Hematopoietic multipotent progenitor cell treated with erythropoietin and hydrocortisone succinate and interleukin-3 and kit ligand, for 4 days (in vitro differentiated cells): ENCODE measurements at regions not wholly inside any gene's neighbourhood (a gene's known extent, or its start where the extent isn't known, plus 50 kb on each side); places are given as distances from the start of the nearest gene placed in this dataset.
A peak's percentile ranks its signal among the peaks of the same experiment; 100 is the strongest.
"Not testable (repeated sequence)": the region's sequence is repeated elsewhere in the genome, so short reads cannot be mapped to it uniquely, and the experiment has no call there.

ENCODE experiments used
- DNase-seq: peaks from one replicate; pipeline ENCODE4 v3.0.0-alpha.2; 2015

DNA sequence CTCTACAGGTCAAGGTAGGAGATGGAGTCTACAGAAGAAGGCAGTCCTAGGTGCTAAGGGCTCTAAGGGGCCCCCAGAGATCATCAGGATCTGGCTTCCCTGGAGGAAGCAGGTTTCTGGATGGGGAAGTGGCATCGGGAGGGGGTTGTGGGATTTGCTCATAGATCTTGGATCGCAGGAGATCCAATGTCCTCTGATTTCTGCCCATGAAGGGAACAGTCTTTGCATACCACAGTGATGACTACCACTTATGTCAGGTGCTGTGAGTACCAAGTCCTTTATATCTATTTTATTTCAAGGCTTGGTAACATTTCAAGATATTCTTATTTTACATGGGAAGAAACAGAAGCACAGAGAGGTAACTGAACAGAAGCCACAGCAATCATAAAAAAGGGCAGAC, 164.0 kb downstream of the RGS9 start:
- no peak for DNase-seq

DNA sequence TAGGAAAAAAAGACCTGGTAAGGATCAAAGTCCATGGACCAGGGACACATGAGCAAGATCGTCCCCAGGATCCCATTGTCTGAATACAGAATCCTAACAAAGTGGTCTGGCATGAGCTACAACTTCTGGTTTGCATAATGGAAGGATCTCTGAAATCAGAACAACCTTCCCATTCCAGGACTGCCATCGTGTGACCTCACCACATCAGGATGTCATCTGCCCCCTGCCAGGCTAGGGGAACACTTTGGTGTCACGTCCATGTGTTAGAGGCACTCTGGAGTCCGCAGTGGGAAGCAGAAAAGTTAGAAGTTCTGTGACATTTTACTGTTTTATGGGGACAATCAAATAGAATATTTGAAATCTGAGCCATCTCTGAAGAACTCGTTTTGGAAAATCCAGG, 160.7 kb downstream of the RGS9 start:
- no peak for DNase-seq

DNA sequence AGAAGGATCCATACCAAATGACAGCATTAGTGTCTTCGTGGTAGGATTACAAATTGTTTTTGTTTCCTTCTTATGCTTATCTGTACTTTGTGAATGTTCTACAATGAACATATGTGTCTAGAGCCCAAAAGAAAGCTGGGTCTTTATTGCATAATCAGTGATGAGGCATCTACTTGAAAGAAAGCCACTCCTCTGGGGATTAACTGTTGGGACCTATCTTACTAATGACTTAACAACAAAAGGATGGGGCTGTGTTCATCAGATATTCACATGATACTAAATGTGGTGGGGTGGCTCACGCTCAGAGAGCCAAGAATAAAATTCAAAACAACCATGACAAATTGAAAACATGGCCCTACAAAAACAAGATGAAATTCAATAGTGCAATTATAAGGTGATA, 160.2 kb downstream of the RGS9 start:
- DNase-seq: no peak

DNA sequence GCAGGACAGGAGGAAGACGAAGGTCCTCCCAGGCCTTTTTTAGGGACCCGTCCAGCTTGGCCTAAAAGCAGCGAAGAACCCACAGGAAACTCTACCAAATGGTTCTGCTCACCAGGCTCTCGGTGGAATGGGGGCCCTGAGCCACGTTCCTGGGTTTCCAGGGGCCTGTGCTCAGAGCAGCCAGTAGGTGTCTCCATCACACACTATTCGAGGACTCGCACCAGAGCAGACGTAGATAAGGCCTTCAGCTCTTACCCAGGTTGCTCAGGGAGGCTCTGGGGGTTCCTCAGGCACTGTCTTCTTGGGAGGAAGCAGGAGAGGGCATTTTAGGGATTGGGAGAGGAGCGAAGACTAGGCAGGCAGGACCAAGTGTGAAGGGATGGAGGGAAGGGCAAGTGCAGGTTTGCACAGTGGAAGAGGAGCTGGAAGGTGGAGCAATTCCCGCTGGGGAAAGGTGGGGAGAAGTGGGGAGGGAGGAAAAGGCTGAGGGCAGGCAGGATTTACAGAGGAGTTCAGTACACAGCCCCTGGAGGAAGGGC, 157.1 kb downstream of the RGS9 start:
- DNase-seq: peak; percentile 83

DNA sequence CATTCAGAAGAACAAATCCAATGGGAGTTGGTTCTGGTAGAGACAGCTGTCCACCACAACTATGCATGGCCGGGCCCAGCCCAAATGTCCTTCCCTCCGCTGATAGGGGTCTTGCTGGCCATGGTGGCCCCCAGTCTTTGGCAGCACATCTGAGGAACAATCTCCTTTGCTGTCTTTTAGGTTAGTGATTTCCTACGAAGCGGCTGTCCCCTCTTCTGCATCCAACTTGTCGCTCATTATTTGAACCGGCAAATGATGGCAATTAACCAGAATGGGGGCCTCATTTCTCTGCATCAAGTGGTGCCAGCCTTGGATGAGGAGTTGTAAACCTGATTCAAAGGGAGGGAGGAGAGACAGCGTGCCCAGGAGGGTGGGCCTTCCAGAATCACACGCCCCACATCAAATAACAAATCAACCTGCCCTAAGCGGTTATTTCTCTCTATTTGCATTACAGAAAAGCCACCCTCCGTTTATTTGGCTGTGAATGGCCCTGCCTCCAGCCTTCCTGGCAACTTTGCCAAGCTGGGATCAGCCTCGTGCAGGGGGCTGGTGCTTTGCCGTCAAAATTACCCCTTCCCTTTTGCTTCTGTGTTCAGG, 156.5 kb downstream of the RGS9 start:
- no peak for DNase-seq

DNA sequence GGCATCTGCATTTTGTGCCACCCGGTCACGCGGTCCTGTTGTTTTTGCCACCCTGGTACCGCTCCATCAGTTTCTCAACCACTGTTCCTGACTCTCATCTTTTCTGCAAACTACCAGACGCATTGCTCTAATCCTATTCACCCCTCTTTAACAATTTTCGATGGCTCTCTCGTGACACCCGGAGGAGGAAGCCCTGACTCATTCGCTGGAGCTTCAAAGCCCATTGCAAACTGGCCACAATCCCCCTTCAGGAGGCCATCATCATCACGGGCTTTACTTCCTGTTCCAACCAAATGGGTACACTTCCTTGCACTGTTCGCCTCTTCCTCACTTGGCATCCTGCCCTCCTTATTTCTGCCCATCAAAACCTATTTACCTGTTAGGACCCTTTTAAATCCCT, 155.3 kb downstream of the RGS9 start:
- peak; percentile 9 for DNase-seq

DNA sequence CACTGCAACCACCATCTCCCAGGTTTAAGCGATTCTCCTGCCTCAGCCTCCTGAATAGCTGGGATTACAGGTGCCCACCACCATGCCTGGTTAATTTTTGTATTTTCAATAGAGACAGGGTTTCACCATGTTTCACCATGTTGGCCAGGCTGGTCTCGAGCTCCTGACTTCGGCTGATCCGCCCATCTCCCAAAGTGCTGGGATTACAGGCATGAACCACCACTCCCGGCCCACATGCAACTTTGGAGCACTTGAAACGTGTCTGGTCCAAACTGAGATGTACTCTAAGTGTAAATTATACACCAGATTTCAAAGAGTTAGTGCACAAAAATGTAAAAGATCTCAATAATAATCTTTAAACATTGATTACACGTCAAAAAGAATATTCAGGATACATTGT, 154.1 kb downstream of the RGS9 start:
- DNase-seq: not testable (repeated sequence)

DNA sequence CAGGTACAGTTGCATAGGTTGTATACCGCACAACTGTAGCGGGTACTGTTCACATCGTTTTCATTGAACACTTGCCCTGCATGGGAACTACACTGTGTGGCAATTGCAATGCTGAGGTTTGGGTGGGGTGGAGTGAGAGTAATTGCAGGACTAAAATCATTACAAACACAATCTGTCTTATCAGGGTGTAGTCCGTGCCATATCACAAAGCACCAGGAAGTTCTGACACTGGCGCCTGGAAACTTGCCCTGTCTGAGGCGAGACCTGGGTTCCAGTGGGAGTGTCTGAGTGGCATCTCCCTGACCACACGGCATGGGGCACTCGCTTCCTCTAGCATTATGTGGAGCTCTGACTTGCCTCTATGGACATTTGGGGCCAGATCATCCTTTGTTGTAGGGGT, 153.4 kb downstream of the RGS9 start:
- peak; percentile 14 for DNase-seq

DNA sequence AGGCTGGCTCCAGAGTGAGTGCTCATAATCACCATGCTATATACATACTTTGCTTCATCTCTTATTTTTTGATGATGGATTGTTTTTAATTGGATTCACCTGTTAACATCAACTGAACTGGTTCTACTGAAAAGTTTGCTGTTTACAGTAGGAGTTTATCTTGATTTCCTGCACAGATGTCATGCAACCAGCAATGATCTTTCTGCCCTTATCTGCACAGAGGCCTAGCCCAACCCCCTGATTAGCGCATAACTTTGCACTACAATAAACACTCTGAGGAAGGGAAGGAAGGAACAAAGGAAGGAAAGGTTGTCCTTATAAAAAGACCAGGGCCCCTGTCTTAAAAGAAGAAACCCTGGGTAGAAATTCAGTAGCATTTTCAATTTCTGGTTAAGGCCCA, 152.9 kb downstream of the RGS9 start:
- DNase-seq: no peak

DNA sequence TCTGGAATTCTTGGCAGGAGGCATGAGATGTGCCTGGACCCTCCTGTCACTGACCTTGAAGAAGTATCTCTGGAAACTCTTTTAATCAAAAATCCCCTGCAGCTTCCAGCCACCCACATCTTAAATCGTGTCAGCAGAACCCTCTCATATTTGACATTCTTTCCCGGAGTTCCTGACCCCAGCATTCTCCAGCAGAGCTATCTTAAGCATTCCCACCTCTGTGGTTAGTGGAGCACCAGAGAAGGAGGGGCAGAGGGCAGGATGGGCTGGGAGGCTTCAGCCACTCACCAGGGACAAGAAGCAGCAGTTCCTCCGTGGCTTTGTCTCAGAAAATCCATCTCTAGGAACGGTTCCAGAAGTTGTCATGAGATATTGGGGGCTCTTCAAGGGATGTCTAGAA, 149.9 kb downstream of the RGS9 start:
- no peak for DNase-seq

DNA sequence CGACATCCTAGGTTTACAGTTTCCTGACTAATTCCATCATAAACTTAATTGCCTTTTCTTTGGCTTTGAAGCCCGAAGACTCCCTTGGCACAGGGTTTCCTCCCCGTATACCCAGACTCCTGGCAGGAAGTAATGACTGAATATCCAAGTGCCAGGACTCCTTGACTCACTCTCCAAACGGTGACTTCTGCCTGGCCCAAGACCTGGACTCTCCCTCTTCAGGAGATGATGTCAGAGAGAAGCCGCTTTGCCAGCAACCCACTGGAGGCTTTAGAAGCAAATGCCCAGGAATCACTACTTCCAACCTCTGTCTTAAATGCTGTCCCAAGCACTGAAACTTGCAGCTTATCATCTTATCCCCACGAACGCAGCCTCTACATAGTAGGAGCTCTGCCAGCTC, 146.5 kb downstream of the RGS9 start:
- no peak for DNase-seq

DNA sequence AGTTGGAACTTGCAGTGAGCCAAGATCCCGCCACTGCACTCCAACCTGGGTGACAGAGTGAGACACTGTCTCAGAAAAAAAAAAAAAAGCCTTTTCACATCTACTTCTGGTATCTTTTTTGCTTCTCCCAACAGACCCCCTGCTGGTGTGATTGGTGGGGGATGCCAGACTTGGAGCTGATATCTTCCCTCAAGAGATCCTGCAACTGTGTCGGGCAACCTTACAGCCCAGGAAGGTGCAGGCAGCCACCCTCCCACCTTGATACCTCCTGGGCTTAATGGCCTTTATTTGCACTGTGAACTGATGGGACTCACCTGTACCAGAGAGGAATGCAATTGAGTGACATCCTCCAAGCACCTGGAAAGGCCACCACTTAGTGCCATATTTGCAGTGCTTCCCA, 142.3 kb downstream of the RGS9 start:
- no peak for DNase-seq

DNA sequence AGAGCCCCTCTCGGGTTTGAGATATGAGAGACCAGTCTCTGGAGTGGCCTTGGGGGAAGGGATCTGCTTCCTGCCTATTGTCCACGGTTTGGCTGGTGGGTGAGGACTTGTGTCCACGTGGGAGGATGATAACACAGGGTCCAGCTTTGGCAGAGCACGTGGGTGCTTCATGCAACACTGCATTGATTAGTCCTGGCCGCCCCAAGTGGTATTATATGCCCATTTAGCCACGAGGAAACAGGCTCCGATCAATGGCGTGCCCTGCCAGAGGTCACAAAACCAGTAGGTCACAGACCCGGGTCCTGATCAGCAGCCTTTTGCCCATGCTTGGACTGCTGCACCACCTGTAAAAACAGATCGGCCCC, 141.6 kb downstream of the RGS9 start:
- DNase-seq: no peak

DNA sequence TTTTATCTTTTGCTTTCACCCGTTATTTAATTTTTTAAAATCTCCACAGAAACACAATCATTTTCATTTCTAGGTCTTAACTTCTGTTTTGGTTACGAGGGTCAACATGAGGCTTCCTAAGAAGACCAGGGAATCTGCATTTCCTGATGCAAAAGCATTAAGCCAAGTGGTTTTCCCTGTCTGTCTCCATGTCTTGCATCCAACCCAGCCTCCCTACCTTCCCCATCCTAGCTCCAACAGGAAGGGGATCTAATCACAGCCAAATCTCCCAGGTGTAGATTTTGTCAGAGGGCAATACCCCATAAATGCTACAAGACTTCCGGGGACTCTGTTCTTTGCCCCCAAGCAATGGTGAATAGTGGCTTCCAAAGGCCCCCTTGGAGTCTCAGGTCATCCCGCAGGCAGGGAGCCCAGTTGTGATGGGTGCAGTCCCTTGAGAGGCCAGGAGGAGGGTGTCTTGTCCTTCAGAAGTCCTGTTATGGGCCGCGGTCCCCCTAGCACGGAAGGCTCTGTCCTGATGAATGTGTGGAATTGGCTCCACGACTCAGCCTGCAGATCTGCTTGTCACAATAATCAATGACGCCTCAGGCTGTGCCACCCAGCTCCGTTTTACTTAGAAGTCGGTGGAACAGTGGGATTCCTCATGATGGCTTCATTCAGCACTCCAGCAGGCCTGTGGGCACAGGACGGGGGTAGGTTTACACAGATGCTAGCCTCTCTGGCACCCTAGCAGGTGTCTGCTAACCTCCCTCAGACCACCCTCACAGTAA, 141.1 kb downstream of the RGS9 start:
- DNase-seq: peak; percentile 63

DNA sequence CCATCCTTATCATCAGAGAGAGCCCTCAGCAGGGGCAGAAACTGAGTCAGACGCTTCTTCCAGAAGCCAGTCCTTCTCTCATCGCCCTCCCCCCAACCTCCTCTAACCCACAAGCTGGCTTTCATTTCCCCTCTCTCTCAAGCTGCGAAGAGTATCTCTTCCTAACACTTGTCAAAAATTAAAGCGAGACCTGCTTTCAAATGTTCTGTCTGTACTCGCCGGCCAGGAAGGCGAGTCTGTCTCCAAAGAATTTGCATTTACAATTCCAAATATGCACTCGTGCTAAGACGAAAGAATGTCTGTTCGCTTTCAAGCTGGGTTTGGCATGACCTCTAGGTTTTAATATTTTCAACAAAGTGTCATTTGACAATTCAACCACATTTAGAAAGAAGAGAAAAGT, 140.4 kb downstream of the RGS9 start:
- DNase-seq: peak; percentile 4
